Right lobe of liver (tissue), 4 donors: ENCODE measurements at regions not wholly inside any gene's neighbourhood (a gene's known extent, or its start where the extent isn't known, plus 50 kb on each side); places are given as distances from the start of the nearest gene placed in this dataset.

Source experiments
- CTCF ChIP-seq, 4 donors: fragments of 200-600 bp in 3 of 4; fragments of 450-650 bp in 1 of 4; IDR thresholded peaks; one replicate each; pipeline versions ENCODE4 v1.5.1 to v1.8.0; 2016 to 2022; ENCODE audit warnings: antibody characterized with exemption in 4 of 4, mild to moderate bottlenecking in 2 of 4
- POLR2A ChIP-seq: fragments of 450-650 bp; IDR thresholded peaks from one replicate; pipeline ENCODE4 v1.6.1; 2017; ENCODE audit warnings: antibody characterized with exemption, mild to moderate bottlenecking
- donor health status: DM: no; HTN: no; CAD: no.
- donor health status: DM: no; HTN: no; CAD: no.
- donor health status: DM: no; HTN: yes; CAD: no.

DNA sequence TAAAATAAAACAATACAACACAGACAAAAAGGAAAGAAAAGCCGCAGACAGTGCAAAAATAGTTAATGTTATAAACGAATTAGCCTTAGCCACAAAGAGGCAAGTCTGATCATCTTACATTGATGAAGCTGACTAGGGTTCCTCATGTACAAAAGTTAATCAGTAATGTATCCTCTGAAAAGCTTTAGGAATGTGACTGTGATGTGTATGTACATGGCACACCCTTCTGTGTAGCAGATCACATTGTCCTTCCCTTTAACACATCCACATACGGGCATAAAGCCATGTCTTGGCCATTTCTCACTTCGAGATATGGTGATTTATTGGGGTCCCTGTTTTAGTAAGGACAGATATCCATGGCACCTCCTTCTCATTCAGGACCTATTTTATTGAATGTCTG, 1327.5 kb upstream of the CDH8 start:
- TF ChIP-seq CTCF (IDR thresholded peaks at IDR 0.05) = no peak
- TF ChIP-seq POLR2A = no peak
